SIG-M5 treated with dmso at 0.1 percent for 504 hours (cell line): ENCODE measurements at regions not wholly inside any gene's neighbourhood (a gene's known extent, or its start where the extent isn't known, plus 50 kb on each side); places are given as distances from the start of the nearest gene placed in this dataset.

ENCODE experiments used
- DNase-seq: peaks from one replicate; lab custom pipeline; 2025; ENCODE audit not compliant: unreplicated experiment; lab: John Stamatoyannopoulos, UW

DNA sequence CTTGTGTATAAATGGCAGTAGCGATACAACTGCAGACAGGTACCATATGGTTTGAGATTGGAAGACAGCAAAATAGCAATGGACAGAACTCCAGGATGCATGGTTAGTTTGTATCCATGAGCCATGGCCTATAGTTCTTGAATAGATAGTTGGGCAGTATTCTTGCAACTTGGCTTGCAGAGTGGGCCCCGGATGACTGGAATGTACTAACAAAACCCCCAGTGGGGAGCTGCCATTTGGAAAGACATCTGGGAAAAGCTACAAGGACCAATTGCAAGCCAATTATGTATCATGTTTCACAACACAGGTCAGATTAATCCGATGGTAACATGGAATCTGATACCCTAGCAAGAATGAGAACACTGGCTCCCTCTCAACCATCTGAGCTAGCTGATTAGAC, 279.6 kb downstream of the RERGL start:
- no peak for DNase-seq

DNA sequence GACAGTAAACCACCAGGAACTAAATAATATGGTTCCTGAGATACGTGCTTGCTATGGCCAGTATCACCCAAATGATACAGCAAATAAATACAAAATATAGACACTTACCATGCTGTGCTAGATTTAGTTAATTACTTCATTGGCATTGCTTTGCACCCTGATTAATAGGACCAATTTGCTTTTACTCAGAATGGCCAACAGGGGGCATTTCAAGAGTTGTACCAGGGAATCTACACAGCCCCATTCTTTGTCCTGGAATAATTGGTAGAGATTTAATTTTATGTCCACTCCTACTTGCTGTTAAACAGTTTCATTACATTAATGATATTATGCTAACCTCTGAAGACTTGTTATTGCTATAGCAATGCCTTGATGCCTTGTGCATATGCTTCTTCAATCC, 280.8 kb downstream of the RERGL start:
- DNase-seq = no peak

DNA sequence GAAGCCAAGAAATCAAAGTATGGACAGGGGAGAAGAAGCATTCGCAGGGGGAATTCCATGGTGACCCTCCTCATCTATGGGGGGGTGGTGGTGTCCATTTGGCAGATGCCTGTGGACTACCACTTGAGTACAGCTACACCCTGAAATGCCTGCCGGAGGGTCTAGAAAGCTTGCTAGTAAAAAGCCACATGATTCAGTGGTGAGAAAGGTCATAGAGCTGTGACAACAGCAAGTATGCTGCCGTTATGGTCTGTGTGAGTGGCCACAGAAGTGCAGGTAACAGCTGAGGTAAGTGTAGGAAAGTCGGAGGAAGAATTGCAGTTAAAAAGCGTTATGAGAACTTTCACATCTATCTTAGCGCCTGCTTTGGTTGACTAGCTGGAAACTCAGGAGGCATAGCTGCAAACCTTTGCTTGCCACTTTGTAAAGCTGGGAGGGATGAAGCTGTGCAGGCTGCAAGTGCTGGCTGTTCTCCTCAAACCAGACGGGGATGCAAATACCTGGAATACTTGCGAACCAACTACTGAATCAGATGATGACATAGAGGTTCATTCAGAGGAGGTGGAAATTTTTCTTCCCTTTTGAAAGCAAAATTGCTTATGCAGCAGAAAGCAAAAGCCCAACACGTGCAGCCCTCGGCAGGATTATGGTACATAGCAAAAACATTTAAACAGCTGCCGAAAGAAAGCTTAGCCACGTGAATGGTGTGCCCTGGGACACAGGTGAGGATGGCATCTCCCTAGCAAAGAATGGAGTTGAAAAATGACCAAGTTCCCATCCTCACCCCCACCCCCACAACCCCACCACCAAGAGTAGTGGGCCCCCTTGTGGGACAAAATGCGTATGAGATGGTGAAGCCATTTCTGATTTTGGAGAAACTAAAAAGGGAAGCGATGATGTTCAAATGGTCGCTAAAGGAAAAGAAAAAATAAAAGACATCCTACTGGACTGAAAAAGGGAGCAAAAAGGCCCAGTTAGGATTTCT, 287.0 kb downstream of the RERGL start:
- no peak for DNase-seq

DNA sequence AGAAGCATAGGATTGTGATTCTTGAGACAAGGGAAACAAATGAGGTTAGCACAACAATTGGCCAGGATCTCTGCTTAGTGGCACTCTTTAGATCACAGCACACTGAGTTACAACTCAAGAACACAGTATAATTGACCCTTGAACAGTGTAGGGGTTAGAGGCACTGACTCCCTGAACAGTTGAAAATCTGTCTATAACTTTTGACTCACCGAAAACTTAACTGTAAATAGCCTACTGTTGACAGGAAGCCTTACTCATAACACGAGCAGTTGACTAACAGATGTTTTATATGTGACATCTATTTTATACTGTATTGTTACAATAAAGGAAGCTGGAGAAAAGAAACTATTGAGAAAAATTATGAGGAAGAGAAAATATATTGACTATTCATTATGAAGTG, 296.1 kb downstream of the RERGL start:
- no peak for DNase-seq

DNA sequence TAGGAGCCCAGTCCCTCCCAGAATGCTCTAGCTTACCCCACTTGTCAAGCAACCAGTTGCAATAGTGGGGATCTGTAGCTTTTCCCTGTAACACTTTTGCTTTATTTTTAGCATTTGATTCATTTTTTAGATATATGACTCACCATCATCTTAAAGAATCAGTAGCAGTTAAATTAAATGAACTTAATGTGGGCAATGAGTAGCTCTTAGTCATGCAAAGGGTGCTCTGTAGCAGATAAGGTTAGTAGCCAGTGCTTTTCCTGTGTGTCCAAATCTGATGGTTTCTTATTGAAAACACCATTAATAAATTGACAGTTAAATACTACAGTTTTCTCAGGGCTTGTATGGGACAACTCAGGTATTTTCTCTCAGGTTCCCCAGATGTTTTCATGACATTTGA, 311.8 kb downstream of the RERGL start:
- DNase-seq = no peak

DNA sequence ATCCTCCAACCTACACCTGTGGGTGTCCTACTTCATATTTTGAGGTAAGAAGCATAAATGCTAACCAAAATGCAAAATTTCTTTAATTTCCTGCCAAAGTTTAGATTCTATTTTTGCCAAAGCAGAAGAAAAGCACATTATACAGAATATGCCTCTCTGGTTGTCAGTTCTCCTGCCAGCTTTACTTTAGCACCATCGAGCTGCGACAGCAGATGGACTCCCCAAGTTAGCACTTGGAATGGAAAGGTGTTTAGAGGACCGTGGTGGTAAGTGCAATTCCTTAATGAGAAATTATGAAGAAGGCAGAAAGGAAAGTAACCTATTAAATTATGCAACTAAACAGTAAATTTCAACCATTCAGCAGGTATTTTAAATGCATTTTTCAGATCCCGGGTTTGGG, 326.6 kb downstream of the RERGL start:
- no peak for DNase-seq

DNA sequence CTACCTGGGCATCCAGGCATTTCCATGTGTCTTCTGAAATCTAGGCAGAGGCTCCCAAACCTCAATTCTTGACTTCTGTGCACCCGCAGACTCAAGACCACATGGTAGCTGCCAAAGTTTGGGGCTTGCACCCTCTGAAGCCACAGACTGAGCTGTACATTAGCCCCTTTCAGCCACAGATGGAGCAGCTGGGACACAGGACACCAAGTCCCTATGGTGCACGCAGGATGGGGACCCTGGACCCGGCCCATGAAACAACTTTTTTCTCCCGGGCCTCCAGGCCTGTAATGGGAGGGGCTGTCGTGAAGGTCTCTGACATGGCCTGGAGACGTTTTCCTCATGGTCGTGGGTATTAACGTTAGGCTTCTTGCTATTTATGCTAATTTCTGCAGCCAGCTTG, 330.0 kb downstream of the RERGL start:
- DNase-seq = no peak
